ENCODE measurements at regions not wholly inside any gene's neighbourhood (a gene's known extent, or its start where the extent isn't known, plus 50 kb on each side); places are given as distances from the start of the nearest gene placed in this dataset.
A peak's percentile ranks its signal among the peaks of the same experiment; 100 is the strongest.

- H4K5ac ChIP-seq (ENCODE audit: low read length) = no peak overlapping the region
- WGBS (ENCODE audit: extremely low coverage, insufficient coverage, low lambda C conversion rate) = no CpG with 5 or more reads among the region's 7 CpGs
- H2BK15ac ChIP-seq (replicated peaks; ENCODE audit: low read depth) = no peak overlapping the region
- no peak overlapping the region for H3K4ac ChIP-seq (ENCODE audit: low read depth, low read length)
- no peaks in the 10 kb centered on the region for H3K79me2 ChIP-seq (ENCODE audit: control insufficient read depth, insufficient read depth, low read length)
- no peaks in the 10 kb centered on the region for H3K79me1 ChIP-seq (ENCODE audit: low read length)
- no peak overlapping the region for H3K27ac ChIP-seq (ENCODE audit: low read depth, low read length)
- no peak overlapping the region for H3K4me2 ChIP-seq (ENCODE audit: low read length)
- no peak overlapping the region for H3K23ac ChIP-seq (ENCODE audit: low read length)
- no peak overlapping the region for H3K9ac ChIP-seq (ENCODE audit: low read length)
- H2BK5ac ChIP-seq (ENCODE audit: low read length) = no peak overlapping the region
- no peak overlapping the region for H3K18ac ChIP-seq (ENCODE audit: low read length)
- H2AK5ac ChIP-seq (ENCODE audit: low read length) = no peak overlapping the region
- DNase-seq = no peak
- no peak overlapping the region for H3K56ac ChIP-seq (ENCODE audit: low read length)
- H3K36me3 ChIP-seq (ENCODE audit: control insufficient read depth, insufficient read depth, low read length) = no peaks in the 10 kb centered on the region
- peak overlapping the region; percentile 29 for H2BK120ac ChIP-seq (ENCODE audit: low read depth, low read length)
- no peak overlapping the region for H4K8ac ChIP-seq (ENCODE audit: low read depth, low read length)
- H3K4me1 ChIP-seq (ENCODE audit: control insufficient read depth, low read depth, low read length) = no peaks in the 10 kb centered on the region
- H3K27me3 ChIP-seq (ENCODE audit: insufficient read depth, low read length, poor library complexity) = no peaks in the 10 kb centered on the region
- no peak overlapping the region for H3K4me3 ChIP-seq (ENCODE audit: low read length)
Observed at GRCh38 chr7:110534241-110534931, 556.5 kb upstream of the LRRN3 start.

- no peak overlapping the region for H2BK5ac ChIP-seq (ENCODE audit: low read length)
- no peaks in the 10 kb centered on the region for H3K79me1 ChIP-seq (ENCODE audit: low read length)
- no peak overlapping the region for H3K27ac ChIP-seq (ENCODE audit: low read depth, low read length)
- no peaks in the 10 kb centered on the region for H3K4me1 ChIP-seq (ENCODE audit: control insufficient read depth, low read depth, low read length)
- no peaks in the 10 kb centered on the region for H3K79me2 ChIP-seq (ENCODE audit: control insufficient read depth, insufficient read depth, low read length)
- no peak overlapping the region for H3K56ac ChIP-seq (ENCODE audit: low read length)
- DNase-seq = no peak
- no peak overlapping the region for H4K5ac ChIP-seq (ENCODE audit: low read length)
- no peak overlapping the region for H3K18ac ChIP-seq (ENCODE audit: low read length)
- no peak overlapping the region for H2BK120ac ChIP-seq (ENCODE audit: low read depth, low read length)
- no peak overlapping the region for H4K8ac ChIP-seq (ENCODE audit: low read depth, low read length)
- H3K4me2 ChIP-seq (ENCODE audit: low read length) = no peak overlapping the region
- no peak overlapping the region for H2BK15ac ChIP-seq (replicated peaks; ENCODE audit: low read depth)
- no peak overlapping the region for H3K23ac ChIP-seq (ENCODE audit: low read length)
- no peak overlapping the region for H3K9ac ChIP-seq (ENCODE audit: low read length)
- H3K4ac ChIP-seq (ENCODE audit: low read depth, low read length) = no peak overlapping the region
- no peak overlapping the region for H3K4me3 ChIP-seq (ENCODE audit: low read length)
- H3K36me3 ChIP-seq (ENCODE audit: control insufficient read depth, insufficient read depth, low read length) = no peaks in the 10 kb centered on the region
- H2AK5ac ChIP-seq (ENCODE audit: low read length) = no peak overlapping the region
- H3K27me3 ChIP-seq (ENCODE audit: insufficient read depth, low read length, poor library complexity) = no peaks in the 10 kb centered on the region
Observed at GRCh38 chr7:110539216-110539615, 551.7 kb upstream of the LRRN3 start.

- no peak overlapping the region for H2BK5ac ChIP-seq (ENCODE audit: low read length)
- no peak overlapping the region for H3K9ac ChIP-seq (ENCODE audit: low read length)
- H3K27ac ChIP-seq (ENCODE audit: low read depth, low read length) = no peak overlapping the region
- no peaks in the 10 kb centered on the region for H3K4me1 ChIP-seq (ENCODE audit: control insufficient read depth, low read depth, low read length)
- no peak overlapping the region for H3K56ac ChIP-seq (ENCODE audit: low read length)
- no peak overlapping the region for H3K4me3 ChIP-seq (ENCODE audit: low read length)
- H3K23ac ChIP-seq (ENCODE audit: low read length) = no peak overlapping the region
- H3K27me3 ChIP-seq (ENCODE audit: insufficient read depth, low read length, poor library complexity) = no peaks in the 10 kb centered on the region
- no peak for DNase-seq
- no peak overlapping the region for H2BK15ac ChIP-seq (replicated peaks; ENCODE audit: low read depth)
- H4K8ac ChIP-seq (ENCODE audit: low read depth, low read length) = no peak overlapping the region
- no peak overlapping the region for H3K4me2 ChIP-seq (ENCODE audit: low read length)
- no peaks in the 10 kb centered on the region for H3K79me2 ChIP-seq (ENCODE audit: control insufficient read depth, insufficient read depth, low read length)
- no peak overlapping the region for H3K18ac ChIP-seq (ENCODE audit: low read length)
- no peak overlapping the region for H2BK120ac ChIP-seq (ENCODE audit: low read depth, low read length)
- no peaks in the 10 kb centered on the region for H3K79me1 ChIP-seq (ENCODE audit: low read length)
- no peak overlapping the region for H2AK5ac ChIP-seq (ENCODE audit: low read length)
- no peaks in the 10 kb centered on the region for H3K36me3 ChIP-seq (ENCODE audit: control insufficient read depth, insufficient read depth, low read length)
- WGBS (ENCODE audit: extremely low coverage, insufficient coverage, low lambda C conversion rate) = no CpG with 5 or more reads among the region's 2 CpGs
- H4K5ac ChIP-seq (ENCODE audit: low read length) = no peak overlapping the region
- no peak overlapping the region for H3K4ac ChIP-seq (ENCODE audit: low read depth, low read length)
Observed at GRCh38 chr7:110541962-110542361, 549.0 kb upstream of the LRRN3 start.

- Histone ChIP-seq H3K79me1 (ENCODE audit: low read length) (no peaks in the 10 kb centered on the region), H4K8ac (ENCODE audit: low read depth, low read length) (no peak overlapping the region), H2AK5ac (ENCODE audit: low read length) (no peak overlapping the region), H3K79me2 (ENCODE audit: control insufficient read depth, insufficient read depth, low read length) (no peaks in the 10 kb centered on the region), H3K27me3 (ENCODE audit: insufficient read depth, low read length, poor library complexity) (no peaks in the 10 kb centered on the region), H2BK15ac (replicated peaks; ENCODE audit: low read depth) (no peak overlapping the region), H3K4me3 (ENCODE audit: low read length) (no peak overlapping the region), H3K9ac (ENCODE audit: low read length) (no peak overlapping the region), H3K4me2 (ENCODE audit: low read length) (no peak overlapping the region), H4K5ac (ENCODE audit: low read length) (no peak overlapping the region), H3K4me1 (ENCODE audit: control insufficient read depth, low read depth, low read length) (no peaks in the 10 kb centered on the region), H3K36me3 (ENCODE audit: control insufficient read depth, insufficient read depth, low read length) (no peaks in the 10 kb centered on the region), H3K4ac (ENCODE audit: low read depth, low read length) (no peak overlapping the region), H3K56ac (ENCODE audit: low read length) (no peak overlapping the region), H3K23ac (ENCODE audit: low read length) (no peak overlapping the region), H3K27ac (ENCODE audit: low read depth, low read length) (no peak overlapping the region), H3K18ac (ENCODE audit: low read length) (no peak overlapping the region), H2BK5ac (ENCODE audit: low read length) (no peak overlapping the region), H2BK120ac (ENCODE audit: low read depth, low read length) (no peak overlapping the region)
- WGBS (ENCODE audit: extremely low coverage, insufficient coverage, low lambda C conversion rate) = no CpG with 5 or more reads among the region's 1 CpG
- DNase-seq = no peak
Observed at GRCh38 chr7:110544194-110544593, 546.7 kb upstream of the LRRN3 start.

GRCh38 chr7:110548372-110548771 is 542.6 kb upstream of the LRRN3 start:
- Histone ChIP-seq H3K79me2 (ENCODE audit: control insufficient read depth, insufficient read depth, low read length) (no peaks in the 10 kb centered on the region), H3K4me3 (ENCODE audit: low read length) (no peak overlapping the region), H3K27ac (ENCODE audit: low read depth, low read length) (no peak overlapping the region), H4K5ac (ENCODE audit: low read length) (no peak overlapping the region), H2BK15ac (replicated peaks; ENCODE audit: low read depth) (no peak overlapping the region), H3K4me1 (ENCODE audit: control insufficient read depth, low read depth, low read length) (no peaks in the 10 kb centered on the region), H2AK5ac (ENCODE audit: low read length) (no peak overlapping the region), H3K79me1 (ENCODE audit: low read length) (no peaks in the 10 kb centered on the region), H3K4me2 (ENCODE audit: low read length) (no peak overlapping the region), H3K4ac (ENCODE audit: low read depth, low read length) (no peak overlapping the region), H3K56ac (ENCODE audit: low read length) (no peak overlapping the region), H3K9ac (ENCODE audit: low read length) (no peak overlapping the region), H2BK5ac (ENCODE audit: low read length) (no peak overlapping the region), H3K23ac (ENCODE audit: low read length) (no peak overlapping the region), H2BK120ac (ENCODE audit: low read depth, low read length) (no peak overlapping the region), H3K27me3 (ENCODE audit: insufficient read depth, low read length, poor library complexity) (no peaks in the 10 kb centered on the region), H4K8ac (ENCODE audit: low read depth, low read length) (no peak overlapping the region), H3K18ac (ENCODE audit: low read length) (no peak overlapping the region), H3K36me3 (ENCODE audit: control insufficient read depth, insufficient read depth, low read length) (no peaks in the 10 kb centered on the region)
- no peak for DNase-seq

- Histone ChIP-seq H3K23ac (ENCODE audit: low read length) (no peak overlapping the region), H3K56ac (ENCODE audit: low read length) (no peak overlapping the region), H3K79me2 (ENCODE audit: control insufficient read depth, insufficient read depth, low read length) (no peaks in the 10 kb centered on the region), H3K4me3 (ENCODE audit: low read length) (no peak overlapping the region), H3K4me2 (ENCODE audit: low read length) (no peak overlapping the region), H3K18ac (ENCODE audit: low read length) (no peak overlapping the region), H3K27me3 (ENCODE audit: insufficient read depth, low read length, poor library complexity) (no peaks in the 10 kb centered on the region), H2AK5ac (ENCODE audit: low read length) (no peak overlapping the region), H2BK120ac (ENCODE audit: low read depth, low read length) (no peak overlapping the region), H3K79me1 (ENCODE audit: low read length) (no peaks in the 10 kb centered on the region), H4K5ac (ENCODE audit: low read length) (no peak overlapping the region), H3K9ac (ENCODE audit: low read length) (no peak overlapping the region), H2BK15ac (replicated peaks; ENCODE audit: low read depth) (no peak overlapping the region), H3K4ac (ENCODE audit: low read depth, low read length) (no peak overlapping the region), H3K36me3 (ENCODE audit: control insufficient read depth, insufficient read depth, low read length) (no peaks in the 10 kb centered on the region), H2BK5ac (ENCODE audit: low read length) (no peak overlapping the region), H3K4me1 (ENCODE audit: control insufficient read depth, low read depth, low read length) (no peaks in the 10 kb centered on the region), H3K27ac (ENCODE audit: low read depth, low read length) (no peak overlapping the region), H4K8ac (ENCODE audit: low read depth, low read length) (no peak overlapping the region)
- DNase-seq = no peak
- WGBS (ENCODE audit: extremely low coverage, insufficient coverage, low lambda C conversion rate) = no CpG with 5 or more reads among the region's 2 CpGs
Observed at GRCh38 chr7:110557136-110557535, 533.8 kb upstream of the LRRN3 start.

Data from mesendoderm (in vitro differentiated cells).